MM.1S (cell line): ENCODE measurements at regions not wholly inside any gene's neighbourhood (a gene's known extent, or its start where the extent isn't known, plus 50 kb on each side); places are given as distances from the start of the nearest gene placed in this dataset.

Experiments used
- DNase-seq: peaks from one replicate; pipeline ENCODE4 v3.0.0-alpha.2; 2015
- H2AFZ ChIP-seq: fragments of 300-600 bp; sonication (generic); 2 replicates; pipeline ENCODE4 v1.6.0; 2016; ENCODE audit warnings: antibody characterized with exemption, low read length
- H3F3A ChIP-seq: fragments of 300-600 bp; sonication (generic); 2 replicates; pipeline ENCODE4 v1.6.1; 2016; ENCODE audit warnings: mild to moderate bottlenecking, antibody characterized with exemption, low read length, moderate library complexity, mixed read lengths; ENCODE audit not compliant: insufficient read depth
- H3K27ac ChIP-seq: fragments of 300-600 bp; sonication (generic); 2 replicates; pipeline ENCODE4 v1.5.1; 2016; ENCODE audit warnings: mild to moderate bottlenecking, low read length
- H3K27me3 ChIP-seq: fragments of 300-600 bp; sonication (generic); replicated peaks from 2 replicates; pipeline ENCODE4 v1.6.0; 2016; ENCODE audit warnings: low read length; ENCODE audit not compliant: insufficient read depth
- H3K36me3 ChIP-seq: fragments of 300-600 bp; sonication (generic); replicated peaks from 2 replicates; pipeline ENCODE4 v1.6.1; 2016; ENCODE audit warnings: mild to moderate bottlenecking, low read length, mixed read lengths; ENCODE audit not compliant: insufficient read depth
- H3K4me1 ChIP-seq: fragments of 300-600 bp; sonication (generic); 2 replicates; pipeline ENCODE4 v1.6.1; 2016; ENCODE audit warnings: low read length, mixed read lengths
- H3K4me2 ChIP-seq: fragments of 300-600 bp; sonication (generic); 2 replicates; pipeline ENCODE4 v1.6.0; 2016; ENCODE audit warnings: low read depth, low read length
- H3K4me3 ChIP-seq: fragments of 300-600 bp; sonication (generic); 2 replicates; pipeline ENCODE4 v1.5.1; 2016; ENCODE audit warnings: low read length, mixed read lengths
- H3K79me2 ChIP-seq: fragments of 300-600 bp; sonication (generic); 2 replicates; pipeline ENCODE4 v1.6.1; 2016; ENCODE audit warnings: mixed run types, low read length, mixed read lengths
- H3K9ac ChIP-seq: fragments of 300-600 bp; sonication (generic); 2 replicates; pipeline ENCODE4 v1.6.1; 2016; ENCODE audit warnings: low read length, mixed read lengths
- H3K9me2 ChIP-seq: fragments of 300-600 bp; sonication (generic); replicated peaks from 2 replicates; pipeline ENCODE4 v1.6.1; 2016; ENCODE audit warnings: mild to moderate bottlenecking, low read length, mixed read lengths; ENCODE audit not compliant: insufficient read depth
- H3K9me3 ChIP-seq: fragments of 300-600 bp; sonication (generic); replicated peaks from 2 replicates; pipeline ENCODE4 v1.6.1; 2016; ENCODE audit warnings: mild to moderate bottlenecking, low read length, mixed read lengths; ENCODE audit not compliant: insufficient read depth
- H4K20me1 ChIP-seq: fragments of 300-600 bp; sonication (generic); 2 replicates; pipeline ENCODE4 v1.6.1; 2016; ENCODE audit warnings: mild to moderate bottlenecking, low read length, moderate library complexity, mixed read lengths; ENCODE audit not compliant: insufficient read depth
- EZH2 ChIP-seq: fragments of 300-600 bp; sonication (generic); optimal IDR thresholded peaks from 2 replicates; pipeline ENCODE3; 2017; ENCODE audit warnings: low read depth, mild to moderate bottlenecking, antibody characterized with exemption, low read length, mixed read lengths
- EZH2phosphoT487 ChIP-seq: fragments of 300-600 bp; sonication (generic); IDR thresholded peaks from 2 replicates; pipeline ENCODE4 v1.6.1; 2018; ENCODE audit warnings: antibody characterized with exemption, low read length
- TF ChIP-seq, protein P1 (sequence below): fragments of 300-600 bp; sonication (generic); IDR thresholded peaks from 2 replicates; pipeline ENCODE4 v1.5.1; 2016; ENCODE audit warnings: antibody characterized with exemption, low read length, mixed read lengths

DNA sequence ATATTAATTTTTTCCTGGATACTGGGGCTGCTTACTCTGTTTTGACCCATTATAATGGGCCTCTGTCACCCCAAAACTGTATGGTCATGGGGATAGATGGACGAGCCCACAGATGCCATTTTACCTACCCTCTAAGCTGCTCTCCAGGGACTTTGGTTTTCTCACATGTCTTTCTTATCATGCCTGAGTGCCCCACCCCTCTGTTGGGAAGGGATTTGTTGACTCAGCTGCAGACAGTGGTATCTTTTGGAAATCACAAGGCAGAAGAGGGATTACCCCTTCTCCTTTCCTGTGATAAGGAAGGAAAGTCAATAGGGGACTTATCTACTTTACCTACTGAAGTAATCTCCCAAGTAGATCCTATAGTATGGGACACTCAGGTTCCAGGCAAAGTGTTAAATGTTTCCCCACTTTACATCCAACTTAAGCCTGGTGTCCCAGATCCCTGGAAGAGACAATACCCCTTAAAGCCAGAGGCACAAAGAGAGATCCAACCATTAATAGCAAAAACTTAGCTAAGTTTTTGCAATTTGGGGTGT lies 182.7 kb downstream of the RNF152 start:
- Histone ChIP-seq H3K27me3 (no peaks in the 10 kb centered on the region), H3K4me3 (no peak overlapping the region), H3K27ac (no peak overlapping the region), H3K9ac (no peak overlapping the region), H3F3A (no peaks in the 10 kb centered on the region), H3K9me2 (no peaks in the 10 kb centered on the region), H3K9me3 (no peaks in the 10 kb centered on the region), H4K20me1 (no peaks in the 10 kb centered on the region), H3K79me2 (no peaks in the 10 kb centered on the region), H3K36me3 (no peaks in the 10 kb centered on the region), H2AFZ (no peak overlapping the region), H3K4me1 (no peaks in the 10 kb centered on the region), H3K4me2 (no peak overlapping the region)
- TF ChIP-seq EZH2phosphoT487 (no peak), EZH2 (no peak)
- TF ChIP-seq, protein P1, sequence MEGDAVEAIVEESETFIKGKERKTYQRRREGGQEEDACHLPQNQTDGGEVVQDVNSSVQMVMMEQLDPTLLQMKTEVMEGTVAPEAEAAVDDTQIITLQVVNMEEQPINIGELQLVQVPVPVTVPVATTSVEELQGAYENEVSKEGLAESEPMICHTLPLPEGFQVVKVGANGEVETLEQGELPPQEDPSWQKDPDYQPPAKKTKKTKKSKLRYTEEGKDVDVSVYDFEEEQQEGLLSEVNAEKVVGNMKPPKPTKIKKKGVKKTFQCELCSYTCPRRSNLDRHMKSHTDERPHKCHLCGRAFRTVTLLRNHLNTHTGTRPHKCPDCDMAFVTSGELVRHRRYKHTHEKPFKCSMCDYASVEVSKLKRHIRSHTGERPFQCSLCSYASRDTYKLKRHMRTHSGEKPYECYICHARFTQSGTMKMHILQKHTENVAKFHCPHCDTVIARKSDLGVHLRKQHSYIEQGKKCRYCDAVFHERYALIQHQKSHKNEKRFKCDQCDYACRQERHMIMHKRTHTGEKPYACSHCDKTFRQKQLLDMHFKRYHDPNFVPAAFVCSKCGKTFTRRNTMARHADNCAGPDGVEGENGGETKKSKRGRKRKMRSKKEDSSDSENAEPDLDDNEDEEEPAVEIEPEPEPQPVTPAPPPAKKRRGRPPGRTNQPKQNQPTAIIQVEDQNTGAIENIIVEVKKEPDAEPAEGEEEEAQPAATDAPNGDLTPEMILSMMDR, result no peak
- DNase-seq, result no peak

DNA sequence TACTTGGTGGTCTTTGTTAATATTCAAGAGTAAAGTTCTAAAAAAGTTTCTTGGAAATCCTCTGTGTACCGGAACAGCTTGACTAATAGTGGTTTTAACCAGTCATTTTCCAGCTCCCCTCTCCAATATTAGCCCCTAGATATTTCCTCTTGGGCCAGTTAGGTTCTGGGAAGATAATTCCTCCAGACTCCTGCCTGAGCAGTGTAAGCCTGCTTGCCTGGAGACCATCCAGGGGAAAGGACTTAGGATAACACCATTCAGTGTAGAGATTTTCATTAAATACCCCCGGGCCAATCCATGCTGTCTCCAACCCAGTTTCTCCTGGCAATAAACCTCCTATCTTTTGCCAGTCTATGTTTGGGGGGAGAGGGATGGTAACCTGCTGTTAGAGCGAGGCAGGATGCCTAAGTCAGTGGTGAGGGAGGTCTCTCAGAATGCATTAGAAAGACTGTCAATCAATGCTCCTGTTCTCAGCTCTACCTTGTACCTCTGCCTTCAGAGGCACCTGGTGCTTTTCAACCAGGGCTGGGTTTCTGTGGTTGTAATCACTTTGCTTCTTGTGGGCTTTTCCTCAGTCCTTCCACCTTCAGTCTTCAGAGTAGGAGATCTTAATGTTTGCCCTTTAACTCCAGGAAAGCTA lies 186.4 kb downstream of the RNF152 start:
- Histone ChIP-seq H3K9me2 (no peaks in the 10 kb centered on the region), H3K9me3 (no peaks in the 10 kb centered on the region; the same call in 1 of the 2 replicates), H3K79me2 (no peaks in the 10 kb centered on the region), H3F3A (no peaks in the 10 kb centered on the region), H3K4me1 (no peaks in the 10 kb centered on the region), H3K4me2 (no peak overlapping the region), H3K9ac (no peak overlapping the region), H3K4me3 (no peak overlapping the region), H2AFZ (no peak overlapping the region), H3K36me3 (no peaks in the 10 kb centered on the region), H3K27ac (no peak overlapping the region), H3K27me3 (no peaks in the 10 kb centered on the region), H4K20me1 (no peaks in the 10 kb centered on the region)
- TF ChIP-seq EZH2phosphoT487, result no peak
- no peak for TF ChIP-seq EZH2
- TF ChIP-seq, protein P1, result no peak
- DNase-seq, result no peak

DNA sequence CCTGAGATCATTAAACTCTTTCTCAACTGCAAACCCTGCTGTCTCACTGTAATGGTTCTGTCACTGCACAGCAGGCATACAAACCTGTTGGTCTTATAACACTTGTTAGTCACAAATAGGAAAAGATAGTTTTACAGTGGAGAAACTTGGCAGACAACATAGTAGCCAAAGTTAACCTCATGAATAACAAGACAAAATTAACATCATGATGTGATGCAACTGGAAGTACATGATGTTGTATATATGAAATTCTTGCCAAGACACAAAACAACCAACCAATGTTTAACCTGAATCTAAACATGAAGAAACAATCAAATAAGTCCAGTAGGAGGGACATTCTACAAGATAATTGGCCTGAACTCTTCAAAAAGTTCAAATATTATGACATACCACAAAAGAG lies 189.3 kb downstream of the RNF152 start:
- H3K4me2 ChIP-seq, result no peak overlapping the region
- H3K4me1 ChIP-seq, result no peaks in the 10 kb centered on the region
- DNase-seq, result no peak

More for the DNA sequence above, 189.3 kb downstream of the RNF152 start:
- H3K36me3 ChIP-seq, result no peaks in the 10 kb centered on the region
- H3F3A ChIP-seq, result no peaks in the 10 kb centered on the region
- H3K9me3 ChIP-seq, result no peaks in the 10 kb centered on the region; the same call in 1 of the 2 replicates
- H3K4me3 ChIP-seq, result no peak overlapping the region
- H3K79me2 ChIP-seq, result no peaks in the 10 kb centered on the region
- TF ChIP-seq EZH2phosphoT487 (no peak), EZH2 (no peak)
- TF ChIP-seq, protein P1, result no peak
- H4K20me1 ChIP-seq, result no peaks in the 10 kb centered on the region
- no peak overlapping the region for H3K27ac ChIP-seq
- no peak overlapping the region for H2AFZ ChIP-seq
- H3K27me3 ChIP-seq, result no peaks in the 10 kb centered on the region
- H3K9me2 ChIP-seq, result no peaks in the 10 kb centered on the region
- H3K9ac ChIP-seq, result no peak overlapping the region
